GM18951 (cell line): ENCODE measurements at regions not wholly inside any gene's neighbourhood (a gene's known extent, or its start where the extent isn't known, plus 50 kb on each side); places are given as distances from the start of the nearest gene placed in this dataset.
"Not testable (repeated sequence)": the region's sequence is repeated elsewhere in the genome, so short reads cannot be mapped to it uniquely, and the experiment has no call there.

Experiments used
- POLR2A ChIP-seq: IDR thresholded peaks from 4 replicates; pipeline ENCODE4 v1.6.1; 2011; ENCODE audit warnings: mild to moderate bottlenecking; ENCODE audit not compliant: insufficient read length, insufficient read depth; ENCODE audit errors: extremely low read depth
- in situ Hi-C: fragments of 300-500 bp; cut with MboI; formaldehyde crosslinking; loops from one replicate; pipeline ENCODE4 v1.12.0; 2022; ENCODE audit warnings: low sequenced_read_pairs, mixed read lengths, inconsistent platforms; ENCODE audit not compliant: unreplicated experiment

DNA sequence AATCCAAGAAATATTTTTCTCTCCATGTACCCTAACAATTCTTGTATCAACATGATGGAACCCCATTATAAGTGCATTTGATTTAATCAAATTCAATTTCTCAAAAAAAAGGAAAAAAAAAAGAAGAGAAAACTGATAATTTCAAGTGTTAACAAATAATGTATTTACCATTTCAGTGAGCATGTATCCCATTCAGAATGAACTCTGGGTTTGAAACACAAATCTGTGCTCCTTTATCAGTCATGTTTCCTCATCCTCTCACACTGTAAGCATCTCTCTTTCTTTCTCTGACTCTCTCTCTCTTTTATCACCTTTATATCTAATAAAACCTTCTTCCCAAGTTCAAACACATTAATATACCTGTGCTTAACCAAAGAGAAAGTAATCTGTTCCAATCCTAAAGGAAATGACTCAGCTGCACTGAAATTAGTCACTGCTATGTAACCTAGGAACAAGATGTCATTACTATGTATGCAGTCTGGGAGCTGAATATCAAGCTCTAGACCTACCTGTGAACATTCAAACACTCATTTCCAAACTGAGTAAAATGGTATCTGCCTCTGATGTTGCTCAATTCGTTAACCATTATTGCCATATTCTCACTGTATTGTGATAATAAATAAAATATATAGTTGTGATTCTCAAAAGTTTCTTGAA lies 135.0 kb upstream of the LRIG3 start:
- TF ChIP-seq POLR2A = no peak
- in situ Hi-C loops = no loop called here

DNA sequence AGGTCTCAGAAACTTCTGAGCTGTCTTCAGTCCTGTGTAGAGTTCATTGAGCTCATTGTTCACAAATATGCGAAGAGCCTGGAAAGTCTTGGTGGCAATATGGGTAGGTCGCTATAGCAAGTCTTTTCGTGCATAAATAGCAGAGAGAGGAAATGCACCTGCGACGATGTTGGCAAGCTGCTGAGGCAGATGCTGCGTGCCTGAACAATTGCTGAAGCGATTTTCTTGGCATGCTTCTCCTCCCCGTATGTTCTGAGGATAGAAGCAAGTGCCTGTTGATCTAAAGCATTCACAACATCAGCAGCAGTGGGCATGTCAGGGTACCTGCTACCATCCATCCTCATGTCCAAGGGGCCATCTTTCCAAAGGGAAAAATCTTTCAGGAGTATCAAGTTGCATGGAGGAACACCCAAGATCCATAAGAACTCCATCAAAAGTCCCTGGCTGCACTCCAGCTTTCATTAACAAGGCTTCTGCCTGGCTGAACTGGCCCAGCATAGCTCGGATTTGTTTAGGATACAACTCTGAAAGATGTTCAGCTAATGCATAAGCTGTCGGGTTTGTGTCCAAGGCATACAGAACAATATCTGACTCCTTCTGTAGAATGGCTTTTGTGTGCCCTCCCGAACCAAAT lies 133.1 kb upstream of the LRIG3 start:
- in situ Hi-C loops = not testable (repeated sequence)

DNA sequence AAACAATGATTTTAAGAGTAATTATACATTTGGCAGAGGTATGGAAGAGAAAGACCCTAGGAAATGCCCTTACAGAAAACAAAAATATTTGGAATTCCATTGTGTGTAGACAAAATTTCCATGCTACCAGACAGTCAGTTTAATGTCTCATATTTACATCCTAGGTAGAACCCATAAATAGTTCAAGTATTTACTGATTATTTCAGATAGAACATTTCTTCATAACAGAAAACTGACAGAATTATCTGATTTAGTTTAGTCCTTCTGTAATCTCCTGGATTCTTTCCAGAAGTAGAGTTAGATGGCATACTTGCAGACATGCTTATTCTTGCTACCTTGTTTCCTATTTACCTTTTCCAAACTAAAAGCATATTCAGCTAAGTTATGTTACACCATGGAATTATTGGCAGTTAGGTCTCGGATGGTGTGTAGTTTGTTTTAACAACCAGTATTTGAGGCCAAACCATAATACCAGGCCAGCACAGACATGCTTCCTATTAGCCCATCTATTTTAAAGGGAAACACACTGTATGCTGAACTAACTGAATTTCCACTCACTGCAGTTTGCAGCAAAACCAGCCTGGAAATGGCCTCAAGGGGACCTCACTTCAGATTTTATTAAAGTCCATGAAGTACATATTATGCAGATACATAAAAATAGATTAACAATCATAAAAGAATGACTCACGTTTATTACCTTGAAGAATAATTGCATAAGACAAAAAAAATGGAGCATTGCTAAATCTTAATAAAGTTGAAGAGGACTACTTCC lies 126.6 kb upstream of the LRIG3 start:
- TF ChIP-seq POLR2A = no peak
- in situ Hi-C loops = no loop called here

DNA sequence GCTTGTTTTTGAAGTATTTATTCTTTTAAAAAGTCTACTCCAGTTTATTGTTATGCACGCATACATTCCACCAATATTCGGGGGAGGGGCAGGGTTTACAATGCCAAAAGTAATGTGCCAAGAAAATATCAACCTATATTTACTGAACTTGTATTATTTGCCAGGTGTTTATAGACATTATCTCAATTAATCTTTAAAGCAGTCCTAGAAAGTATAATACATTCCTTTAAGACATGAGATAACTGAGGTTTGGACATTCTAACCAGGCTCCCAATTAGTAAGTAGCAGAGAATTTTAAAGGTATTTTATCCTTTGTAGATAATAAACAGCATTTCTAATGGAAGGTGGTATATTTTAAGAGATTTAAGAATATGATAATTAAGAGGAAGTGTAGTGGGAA lies 124.5 kb upstream of the LRIG3 start:
- in situ Hi-C loops = no loop called here
- no peak for TF ChIP-seq POLR2A

DNA sequence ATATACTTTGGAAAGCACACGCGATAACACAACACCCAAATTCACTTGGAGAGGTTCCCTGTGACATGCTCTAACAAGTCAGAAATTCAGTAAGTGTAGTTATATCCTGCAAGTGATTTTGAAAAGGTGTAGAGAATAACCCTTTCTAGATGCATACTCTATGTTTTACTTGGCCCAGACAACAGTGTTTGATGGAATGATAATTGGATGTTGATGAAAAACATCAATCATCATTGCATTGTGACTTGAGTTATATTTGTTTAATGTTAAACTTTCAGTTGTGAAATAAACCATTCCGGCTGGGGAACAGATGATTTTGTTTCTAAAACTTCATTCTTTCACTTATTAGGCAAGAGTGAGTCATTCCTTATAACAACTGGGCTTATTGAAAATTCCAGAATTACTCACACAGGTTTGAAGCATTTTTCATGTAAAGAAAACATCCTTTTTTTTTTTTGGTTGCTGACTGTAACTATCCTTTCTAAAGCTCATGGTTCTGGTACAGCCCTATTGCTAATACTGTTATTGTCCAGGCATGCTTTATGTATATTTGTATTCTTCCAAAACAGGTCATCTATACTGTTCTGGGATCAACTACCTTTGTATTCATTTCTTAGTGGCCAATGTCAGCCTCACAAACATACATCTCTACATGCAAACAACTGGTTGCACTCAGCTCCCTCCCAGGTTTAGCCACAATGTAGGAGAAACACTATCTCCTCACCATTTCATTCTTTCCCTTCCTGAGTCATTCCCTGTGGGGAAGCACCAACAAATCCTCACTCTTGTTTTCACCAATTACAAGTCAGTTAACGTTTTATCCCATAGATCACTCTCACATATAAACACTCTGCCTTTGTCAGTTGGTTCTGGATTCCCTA lies 121.2 kb upstream of the LRIG3 start:
- in situ Hi-C loops = no loop called here
- no peak for TF ChIP-seq POLR2A

DNA sequence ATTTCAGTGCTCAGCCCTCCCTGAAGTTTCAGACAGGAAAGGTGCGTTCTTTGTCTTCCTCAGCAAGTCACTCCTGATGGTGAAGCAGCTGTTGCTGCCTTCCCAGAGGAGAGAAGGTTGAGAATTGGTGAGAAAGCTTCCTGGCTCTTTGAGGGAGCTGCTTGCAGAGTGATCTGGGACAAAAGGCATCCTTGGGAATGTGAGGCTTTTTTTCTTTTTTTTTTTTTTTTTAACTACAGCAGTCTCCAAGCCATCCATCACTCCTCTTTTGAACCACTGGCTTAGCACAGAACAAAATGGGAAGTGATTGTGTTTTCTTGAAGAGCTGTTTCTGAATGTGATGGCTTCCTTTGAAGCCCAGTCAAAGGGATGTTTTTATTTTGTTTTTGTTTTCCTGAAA lies 120.4 kb upstream of the LRIG3 start:
- in situ Hi-C loops = no loop called here
- TF ChIP-seq POLR2A = no peak

DNA sequence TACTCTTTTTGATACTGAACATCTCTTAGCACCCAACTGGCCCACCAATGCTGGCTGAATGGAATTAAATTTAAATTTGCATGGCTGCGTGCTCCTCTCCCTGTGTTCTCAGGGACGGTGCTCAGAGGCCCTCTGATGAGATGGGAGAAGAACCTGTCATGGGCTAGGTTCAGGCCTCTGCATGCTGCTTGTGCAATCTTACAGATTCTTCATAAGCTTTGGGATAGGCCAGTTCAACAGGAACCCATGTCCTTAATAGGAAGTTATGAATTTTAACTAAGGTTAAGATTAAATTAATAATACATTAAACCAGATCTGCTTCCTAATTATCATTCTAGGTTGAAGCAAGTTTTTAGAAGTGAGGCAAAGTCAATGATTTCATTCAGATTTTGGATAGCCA lies 119.7 kb upstream of the LRIG3 start:
- no peak for TF ChIP-seq POLR2A
- in situ Hi-C loops = no loop called here

DNA sequence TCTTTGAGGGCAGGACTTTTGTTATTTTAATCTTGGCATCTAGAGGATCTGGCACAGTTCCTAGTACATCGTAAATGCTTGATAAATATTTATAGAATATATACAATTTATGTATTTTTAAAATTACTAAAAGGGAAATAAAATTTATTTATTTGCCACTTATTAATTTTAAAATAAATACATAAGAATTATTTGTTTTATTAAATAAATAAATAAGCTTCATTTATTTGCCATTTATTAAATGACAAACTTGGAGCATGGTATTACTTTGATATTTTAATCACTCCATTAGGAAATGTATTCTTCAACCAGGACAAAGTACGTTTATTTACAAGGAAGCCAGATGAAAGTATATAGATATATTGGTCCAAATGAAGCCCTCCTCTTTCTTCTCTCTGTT lies 118.7 kb upstream of the LRIG3 start:
- no peak for TF ChIP-seq POLR2A
- in situ Hi-C loops = no loop called here

DNA sequence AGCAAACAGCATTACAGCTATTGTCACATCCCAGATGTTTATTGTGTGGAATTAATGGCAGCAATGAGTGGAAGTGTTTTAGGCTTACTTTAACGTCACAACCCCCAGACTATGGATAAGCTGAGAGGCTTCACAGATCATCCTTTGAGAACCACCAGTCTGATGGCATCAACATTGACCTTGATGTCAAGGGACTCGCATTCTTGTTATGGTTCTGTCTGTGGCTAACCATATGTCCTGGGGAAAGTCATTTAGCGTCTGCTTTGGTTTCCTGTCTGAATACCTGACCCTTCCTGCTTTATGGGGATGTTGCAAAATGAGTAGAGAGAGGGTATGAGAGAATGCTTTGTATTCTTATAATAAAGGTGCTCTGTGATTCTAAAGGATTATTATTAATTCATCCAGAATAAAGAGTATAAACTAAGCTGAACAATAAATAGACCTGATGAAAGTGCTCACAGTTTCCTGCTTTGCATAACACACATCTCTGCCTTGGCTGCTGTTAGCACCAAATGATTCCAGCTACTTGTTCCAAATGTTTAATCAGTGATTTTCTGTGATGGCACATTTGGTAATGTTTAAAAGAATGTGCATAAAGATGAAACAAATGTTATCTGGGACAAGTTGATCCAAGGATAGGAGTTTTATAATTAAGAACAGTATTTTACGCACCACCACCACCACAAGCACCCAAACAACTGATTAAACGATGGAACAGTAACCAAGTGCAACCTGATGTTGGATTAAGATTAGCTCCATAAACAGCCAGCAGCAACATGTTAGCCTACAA lies 116.9 kb upstream of the LRIG3 start:
- in situ Hi-C loops = no loop called here
- TF ChIP-seq POLR2A = no peak

DNA sequence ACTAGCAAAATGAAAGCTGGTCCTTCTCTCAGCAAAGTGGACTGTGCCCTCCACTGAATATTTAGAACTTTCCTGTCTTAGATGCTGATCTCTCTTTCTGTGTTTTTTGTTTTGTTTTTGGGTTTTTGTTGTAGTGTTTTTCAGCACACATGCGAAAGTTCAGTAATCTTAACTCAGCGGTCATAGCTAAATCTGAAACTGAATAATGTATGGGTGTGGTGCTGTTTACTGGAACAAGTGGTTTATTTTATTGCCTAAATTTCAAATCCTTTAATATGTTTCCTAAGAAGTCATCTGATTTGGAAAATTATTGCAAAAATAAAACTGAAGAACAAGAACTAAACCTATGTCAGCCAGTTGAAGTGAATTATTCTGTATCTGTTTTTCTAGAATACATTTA lies 116.0 kb upstream of the LRIG3 start:
- no peak for TF ChIP-seq POLR2A

DNA sequence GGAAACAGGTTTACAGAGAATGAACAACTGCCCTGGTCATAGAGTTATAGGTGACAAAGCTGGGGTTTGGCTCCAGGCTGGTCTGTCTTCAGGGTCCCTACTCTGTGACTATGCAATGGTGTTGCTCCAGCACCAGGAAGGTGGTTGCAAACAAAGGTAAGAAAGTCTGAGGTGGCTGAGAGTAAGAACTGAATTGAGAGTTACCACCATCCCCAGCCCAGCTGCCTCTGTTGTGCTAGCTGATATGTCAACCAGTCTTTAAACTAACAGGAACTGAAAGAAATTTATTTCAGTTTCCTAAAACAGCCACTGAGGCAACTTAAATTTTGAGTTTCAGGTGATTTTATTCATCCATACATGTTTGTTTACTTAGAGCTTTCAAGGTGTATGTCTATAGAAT lies 111.0 kb upstream of the LRIG3 start:
- no peak for TF ChIP-seq POLR2A
- in situ Hi-C loops = no loop called here

More for the DNA sequence above, 116.0 kb upstream of the LRIG3 start:
- in situ Hi-C loops = no loop called here

DNA sequence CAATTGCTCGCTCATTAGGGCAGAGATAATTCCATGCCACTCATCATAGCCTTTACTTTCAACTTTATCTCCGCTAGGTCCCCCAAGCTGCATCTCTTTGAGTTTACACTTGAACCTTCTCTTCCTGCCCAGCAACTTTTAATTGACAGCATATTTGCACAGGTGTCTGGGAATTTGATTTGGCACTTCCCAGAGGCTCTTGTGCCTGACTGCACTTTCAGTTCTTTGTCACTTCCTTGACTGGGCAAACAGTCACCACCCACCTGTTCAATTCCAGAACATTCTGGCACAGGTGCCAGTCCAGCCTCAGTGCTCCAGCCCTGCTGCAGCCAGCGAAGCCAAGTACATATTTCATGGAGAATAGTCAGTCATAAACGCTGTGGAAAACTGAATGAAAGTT lies 110.1 kb upstream of the LRIG3 start:
- no peak for TF ChIP-seq POLR2A
- in situ Hi-C loops = no loop called here
